ENCODE measurements at regions not wholly inside any gene's neighbourhood (a gene's known extent, or its start where the extent isn't known, plus 50 kb on each side); places are given as distances from the start of the nearest gene placed in this dataset.

- DNase-seq: no peak
Measured at GRCh38 chr7:31456646-31457368, 57.1 kb upstream of the ITPRID1 start.

- DNase-seq: no peak
Measured at GRCh38 chr7:31457551-31457950, 56.3 kb upstream of the ITPRID1 start.

GRCh38 chr7:31458203-31458602 lies 55.7 kb upstream of the ITPRID1 start:
- DNase-seq: no peak

- no peak for DNase-seq
Measured at GRCh38 chr7:31462636-31463035, 51.3 kb upstream of the ITPRID1 start.
